NB4 (cell line): ENCODE measurements at regions not wholly inside any gene's neighbourhood (a gene's known extent, or its start where the extent isn't known, plus 50 kb on each side); places are given as distances from the start of the nearest gene placed in this dataset.

Experiments used
- DNase-seq: peaks from one replicate; pipeline ENCODE4 v3.0.0; 2010; ENCODE audit warnings: low read depth
- H3K4me3 ChIP-seq: one replicate; pipeline ENCODE4 v1.5.1; 2011; ENCODE audit warnings: mild to moderate bottlenecking, low read depth, low read length, moderate library complexity
- CTCF ChIP-seq: IDR thresholded peaks from one replicate; pipeline ENCODE4 v1.5.1; 2012; ENCODE audit warnings: low read depth, low read length
- MAX ChIP-seq: IDR thresholded peaks from 2 replicates; pipeline ENCODE4 v1.6.1; 2011; ENCODE audit warnings: low read depth, low read length
- MYC ChIP-seq: IDR thresholded peaks from 2 replicates; pipeline ENCODE4 v1.6.1; 2011; ENCODE audit warnings: low read depth, low read length
- POLR2A ChIP-seq: IDR thresholded peaks from 2 replicates; pipeline ENCODE4 v1.6.1; 2011; ENCODE audit warnings: mild to moderate bottlenecking; ENCODE audit not compliant: insufficient read length; ENCODE audit errors: extremely low read depth

- no peak for TF ChIP-seq MAX
- no peak for TF ChIP-seq CTCF
- TF ChIP-seq POLR2A = no peak
- no peak for TF ChIP-seq MYC
- no peak overlapping the region for H3K4me3 ChIP-seq
- no peak for DNase-seq
These were observed 157.4 kb downstream of the TNFSF18 start for GRCh38 chr1:172893146-172893841.

GRCh38 chr1:172894349-172895049 lies 156.2 kb downstream of the TNFSF18 start:
- no peak overlapping the region for H3K4me3 ChIP-seq
- DNase-seq = no peak
- TF ChIP-seq CTCF = no peak
- TF ChIP-seq MYC = no peak
- no peak for TF ChIP-seq MAX
- no peak for TF ChIP-seq POLR2A

- no peak for DNase-seq
- TF ChIP-seq MAX (no peak), MYC (no peak), CTCF (no peak), POLR2A (no peak)
- no peak overlapping the region for H3K4me3 ChIP-seq
These were observed 155.7 kb downstream of the TNFSF18 start for GRCh38 chr1:172895050-172895460.

GRCh38 chr1:172895761-172896160 lies 155.0 kb downstream of the TNFSF18 start:
- no peak overlapping the region for H3K4me3 ChIP-seq
- DNase-seq = no peak
- TF ChIP-seq MYC (no peak), CTCF (no peak), POLR2A (no peak), MAX (no peak)

- no peak for DNase-seq
- TF ChIP-seq CTCF (no peak), MYC (no peak), POLR2A (no peak), MAX (no peak)
- H3K4me3 ChIP-seq = no peak overlapping the region
These were observed 153.0 kb downstream of the TNFSF18 start for GRCh38 chr1:172897738-172898137.
